ENCODE measurements at regions not wholly inside any gene's neighbourhood (a gene's known extent, or its start where the extent isn't known, plus 50 kb on each side); places are given as distances from the start of the nearest gene placed in this dataset.

DNA sequence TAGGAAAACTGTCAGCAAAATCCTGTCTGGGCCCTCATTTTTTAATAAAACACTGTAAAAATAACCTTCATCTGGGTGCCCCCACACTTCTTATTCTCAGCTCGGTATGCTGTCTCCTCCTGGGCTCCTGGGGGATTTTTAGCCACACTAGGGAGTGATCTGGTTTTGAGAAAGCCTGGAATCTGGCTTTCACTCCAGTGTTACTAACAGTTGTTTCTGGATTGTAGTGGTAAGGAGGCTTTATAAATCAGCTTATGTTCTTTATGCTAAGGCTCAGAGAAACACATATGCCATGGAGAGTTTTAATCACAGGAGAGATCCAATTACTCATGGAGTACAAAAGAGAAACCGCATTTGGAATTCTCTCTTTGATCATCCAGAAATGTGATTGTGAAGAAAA is 744.3 kb upstream of the SOX11 start:
- Histone ChIP-seq H3K79me2 (ENCODE audit: insufficient read depth, low read length) (no peaks in the 10 kb centered on the region), H3K4me1 (ENCODE audit: insufficient read depth, low read length, poor library complexity, severe bottlenecking) (no peaks in the 10 kb centered on the region), H2AFZ (ENCODE audit: low read length) (no peak overlapping the region), H3K9ac (ENCODE audit: low read depth, low read length, poor library complexity, severe bottlenecking) (no peak overlapping the region), H3F3A (ENCODE audit: low read depth) (no peaks in the 10 kb centered on the region), H3K27me3 (ENCODE audit: insufficient read depth, low read length, poor library complexity, severe bottlenecking) (no peaks in the 10 kb centered on the region), H3K4me2 (ENCODE audit: low read depth, low read length, poor library complexity, severe bottlenecking) (no peak overlapping the region), H3K36me3 (ENCODE audit: insufficient read depth, low read length) (no peaks in the 10 kb centered on the region), H3K4me3 (ENCODE audit: low read length, poor library complexity, severe bottlenecking) (no peak overlapping the region), H4K20me1 (ENCODE audit: insufficient read depth, low read length, poor library complexity, severe bottlenecking) (no peaks in the 10 kb centered on the region), H3K9me3 (ENCODE audit: insufficient read depth, low read depth, low read length) (no peaks in the 10 kb centered on the region; the same call in 1 of the 2 replicates), H3K9me2 (replicated peaks; ENCODE audit: low read depth, low read length) (no peaks in the 10 kb centered on the region)
- TF ChIP-seq, protein P1, sequence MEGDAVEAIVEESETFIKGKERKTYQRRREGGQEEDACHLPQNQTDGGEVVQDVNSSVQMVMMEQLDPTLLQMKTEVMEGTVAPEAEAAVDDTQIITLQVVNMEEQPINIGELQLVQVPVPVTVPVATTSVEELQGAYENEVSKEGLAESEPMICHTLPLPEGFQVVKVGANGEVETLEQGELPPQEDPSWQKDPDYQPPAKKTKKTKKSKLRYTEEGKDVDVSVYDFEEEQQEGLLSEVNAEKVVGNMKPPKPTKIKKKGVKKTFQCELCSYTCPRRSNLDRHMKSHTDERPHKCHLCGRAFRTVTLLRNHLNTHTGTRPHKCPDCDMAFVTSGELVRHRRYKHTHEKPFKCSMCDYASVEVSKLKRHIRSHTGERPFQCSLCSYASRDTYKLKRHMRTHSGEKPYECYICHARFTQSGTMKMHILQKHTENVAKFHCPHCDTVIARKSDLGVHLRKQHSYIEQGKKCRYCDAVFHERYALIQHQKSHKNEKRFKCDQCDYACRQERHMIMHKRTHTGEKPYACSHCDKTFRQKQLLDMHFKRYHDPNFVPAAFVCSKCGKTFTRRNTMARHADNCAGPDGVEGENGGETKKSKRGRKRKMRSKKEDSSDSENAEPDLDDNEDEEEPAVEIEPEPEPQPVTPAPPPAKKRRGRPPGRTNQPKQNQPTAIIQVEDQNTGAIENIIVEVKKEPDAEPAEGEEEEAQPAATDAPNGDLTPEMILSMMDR (conservative IDR thresholded peaks at IDR 0.05; ENCODE audit: low read length): no peak
- no peak for TF ChIP-seq EZH2phosphoT487 (IDR thresholded peaks at IDR 0.05; ENCODE audit: borderline replicate concordance)

DNA sequence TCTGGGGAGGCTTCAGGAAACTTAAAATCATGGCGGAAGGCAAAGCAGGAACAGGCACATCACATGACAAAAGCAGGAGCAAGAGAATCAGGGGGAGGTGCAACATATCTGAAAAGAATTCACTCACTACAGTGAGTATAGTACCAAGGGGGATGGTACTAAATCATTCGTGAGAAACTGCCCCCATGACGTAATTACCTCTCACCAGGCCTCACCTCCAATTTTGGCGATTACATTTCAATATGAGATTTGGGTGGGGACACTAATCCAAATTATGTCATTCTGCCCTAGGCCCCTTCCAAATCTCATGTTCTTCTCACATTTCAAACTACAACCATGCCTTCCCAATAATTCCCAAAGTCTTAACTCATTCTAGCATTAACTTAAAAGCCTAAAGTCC is 740.8 kb upstream of the SOX11 start:
- Histone ChIP-seq H3K36me3 (ENCODE audit: insufficient read depth, low read length) (no peaks in the 10 kb centered on the region), H3K4me3 (ENCODE audit: low read length, poor library complexity, severe bottlenecking) (no peak overlapping the region), H3K4me1 (ENCODE audit: insufficient read depth, low read length, poor library complexity, severe bottlenecking) (no peaks in the 10 kb centered on the region), H3K79me2 (ENCODE audit: insufficient read depth, low read length) (no peaks in the 10 kb centered on the region), H3K9ac (ENCODE audit: low read depth, low read length, poor library complexity, severe bottlenecking) (no peak overlapping the region), H3K27me3 (ENCODE audit: insufficient read depth, low read length, poor library complexity, severe bottlenecking) (no peaks in the 10 kb centered on the region), H4K20me1 (ENCODE audit: insufficient read depth, low read length, poor library complexity, severe bottlenecking) (no peaks in the 10 kb centered on the region), H3K9me2 (replicated peaks; ENCODE audit: low read depth, low read length) (no peaks in the 10 kb centered on the region), H3K4me2 (ENCODE audit: low read depth, low read length, poor library complexity, severe bottlenecking) (no peak overlapping the region), H3F3A (ENCODE audit: low read depth) (no peaks in the 10 kb centered on the region), H3K9me3 (ENCODE audit: insufficient read depth, low read depth, low read length) (no peaks in the 10 kb centered on the region; the same call in 1 of the 2 replicates), H2AFZ (ENCODE audit: low read length) (no peak overlapping the region)
- no peak for TF ChIP-seq EZH2phosphoT487 (IDR thresholded peaks at IDR 0.05; ENCODE audit: borderline replicate concordance)
- TF ChIP-seq, protein P1 (conservative IDR thresholded peaks at IDR 0.05; ENCODE audit: low read length): no peak

DNA sequence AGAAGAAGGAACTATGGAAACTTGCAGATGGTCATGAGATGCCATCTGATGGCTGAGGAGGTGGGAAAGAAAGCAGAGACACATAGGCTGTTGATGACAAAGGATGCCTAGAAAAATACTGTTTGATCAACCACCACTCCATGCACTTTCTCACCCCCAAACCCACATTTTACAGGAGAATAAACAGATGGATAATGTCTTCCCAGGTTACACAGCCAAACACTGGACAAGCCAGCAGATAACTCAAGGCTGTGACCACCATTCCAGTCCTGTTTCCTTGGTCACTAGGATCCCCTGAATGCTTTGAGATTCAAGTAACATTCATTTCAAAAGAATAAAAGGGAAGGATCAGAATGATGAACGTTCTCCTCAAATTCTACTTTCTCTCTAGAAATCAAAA is 733.0 kb upstream of the SOX11 start:
- H3K4me2 ChIP-seq (ENCODE audit: low read depth, low read length, poor library complexity, severe bottlenecking): no peak overlapping the region
- H3K9me3 ChIP-seq (ENCODE audit: insufficient read depth, low read depth, low read length): no peaks in the 10 kb centered on the region
- H3K9ac ChIP-seq (ENCODE audit: low read depth, low read length, poor library complexity, severe bottlenecking): no peak overlapping the region
- TF ChIP-seq, protein P1 (conservative IDR thresholded peaks at IDR 0.05; ENCODE audit: low read length): no peak
- TF ChIP-seq EZH2phosphoT487 (IDR thresholded peaks at IDR 0.05; ENCODE audit: borderline replicate concordance): no peak
- H3F3A ChIP-seq (ENCODE audit: low read depth): no peaks in the 10 kb centered on the region
- no peak overlapping the region for H3K4me3 ChIP-seq (ENCODE audit: low read length, poor library complexity, severe bottlenecking)
- no peaks in the 10 kb centered on the region for H3K4me1 ChIP-seq (ENCODE audit: insufficient read depth, low read length, poor library complexity, severe bottlenecking)
- no peaks in the 10 kb centered on the region for H3K27me3 ChIP-seq (ENCODE audit: insufficient read depth, low read length, poor library complexity, severe bottlenecking)
- no peak overlapping the region for H2AFZ ChIP-seq (ENCODE audit: low read length)
- H3K79me2 ChIP-seq (ENCODE audit: insufficient read depth, low read length): no peaks in the 10 kb centered on the region
- H3K9me2 ChIP-seq (replicated peaks; ENCODE audit: low read depth, low read length): no peaks in the 10 kb centered on the region
- H4K20me1 ChIP-seq (ENCODE audit: insufficient read depth, low read length, poor library complexity, severe bottlenecking): no peaks in the 10 kb centered on the region
- no peaks in the 10 kb centered on the region for H3K36me3 ChIP-seq (ENCODE audit: insufficient read depth, low read length)
